ENCODE measurements at regions not wholly inside any gene's neighbourhood (a gene's known extent, or its start where the extent isn't known, plus 50 kb on each side); places are given as distances from the start of the nearest gene placed in this dataset.

GRCh38 chr4:62408454-62408853, 1208.3 kb downstream of the ADGRL3 start:
- H3K36me3 Mint-ChIP-seq, result peaks cover 0 to 6% (median 0%) of the 10 kb centered on the region in 3 donors
- no peak overlapping the region for H3K27ac Mint-ChIP-seq
- H3K4me1 Mint-ChIP-seq, result no peaks in the 10 kb centered on the region
- H3K9me3 Mint-ChIP-seq, result peaks cover 2 to 25% (median 12%) of the 10 kb centered on the region in 9 donors
- ATAC-seq, result no peak
- DNase-seq, result no peak
- POLR2A ChIA-PET, result no interaction called here
- no peak overlapping the region for H3K4me3 Mint-ChIP-seq
- H3K27me3 Mint-ChIP-seq, result no peaks in the 10 kb centered on the region

- no peak overlapping the region for H3K4me3 Mint-ChIP-seq
- peaks cover 2 to 25% (median 12%) of the 10 kb centered on the region in 9 donors for H3K9me3 Mint-ChIP-seq
- H3K27me3 Mint-ChIP-seq, result no peaks in the 10 kb centered on the region
- POLR2A ChIA-PET, result no interaction called here
- H3K27ac Mint-ChIP-seq, result no peak overlapping the region
- DNase-seq (no peak), ATAC-seq (no peak)
- no peaks in the 10 kb centered on the region for H3K4me1 Mint-ChIP-seq
- peaks cover 0 to 6% (median 0%) of the 10 kb centered on the region in 3 donors for H3K36me3 Mint-ChIP-seq
Observed at GRCh38 chr4:62407534-62407933, 1207.4 kb downstream of the ADGRL3 start.

- no peak overlapping the region for H3K4me3 Mint-ChIP-seq
- POLR2A ChIA-PET, result no interaction called here
- no peak overlapping the region for H3K27ac Mint-ChIP-seq
- peaks cover 0 to 6% (median 0%) of the 10 kb centered on the region in 3 donors for H3K36me3 Mint-ChIP-seq
- no peak for ATAC-seq
- DNase-seq, result no peak
- no peaks in the 10 kb centered on the region for H3K27me3 Mint-ChIP-seq
- peaks cover 5 to 31% (median 12%) of the 10 kb centered on the region in 9 donors for H3K9me3 Mint-ChIP-seq
- no peaks in the 10 kb centered on the region for H3K4me1 Mint-ChIP-seq
Observed at GRCh38 chr4:62402088-62402806, 1202.1 kb downstream of the ADGRL3 start.

- no peak for DNase-seq
- H3K4me3 Mint-ChIP-seq, result no peak overlapping the region
- H3K9me3 Mint-ChIP-seq, result peaks cover 0 to 16% (median 11%) of the 10 kb centered on the region in 9 donors
- POLR2A ChIA-PET, result no interaction called here
- H3K4me1 Mint-ChIP-seq, result no peaks in the 10 kb centered on the region
- no peaks in the 10 kb centered on the region for H3K27me3 Mint-ChIP-seq
- no peak for ATAC-seq
- no peaks in the 10 kb centered on the region for H3K36me3 Mint-ChIP-seq
- H3K27ac Mint-ChIP-seq, result no peak overlapping the region
Observed at GRCh38 chr4:62399242-62399641, 1199.1 kb downstream of the ADGRL3 start.

GRCh38 chr4:62398318-62398717, 1198.2 kb downstream of the ADGRL3 start:
- Mint-ChIP-seq H3K27me3 (no peaks in the 10 kb centered on the region), H3K9me3 (peaks cover 0 to 16% (median 12%) of the 10 kb centered on the region in 9 donors), H3K27ac (no peak overlapping the region), H3K4me3 (no peak overlapping the region), H3K36me3 (no peaks in the 10 kb centered on the region), H3K4me1 (no peaks in the 10 kb centered on the region)
- POLR2A ChIA-PET, result no interaction called here
- no peak for DNase-seq
- ATAC-seq, result no peak

- POLR2A ChIA-PET, result no interaction called here
- H3K27me3 Mint-ChIP-seq, result no peaks in the 10 kb centered on the region
- DNase-seq, result no peak
- no peak overlapping the region for H3K27ac Mint-ChIP-seq
- no peak overlapping the region for H3K4me3 Mint-ChIP-seq
- H3K9me3 Mint-ChIP-seq, result peaks cover 4 to 16% (median 9%) of the 10 kb centered on the region in 9 donors
- H3K4me1 Mint-ChIP-seq, result no peaks in the 10 kb centered on the region
- H3K36me3 Mint-ChIP-seq, result no peaks in the 10 kb centered on the region
- ATAC-seq, result no peak
Observed at GRCh38 chr4:62394766-62395165, 1194.6 kb downstream of the ADGRL3 start.

GRCh38 chr4:62387808-62388207, 1187.7 kb downstream of the ADGRL3 start:
- H3K27me3 Mint-ChIP-seq, result no peaks in the 10 kb centered on the region
- H3K27ac Mint-ChIP-seq, result no peak overlapping the region
- peaks cover 0 to 4% (median 0%) of the 10 kb centered on the region in 3 donors for H3K36me3 Mint-ChIP-seq
- peaks cover 0 to 12% (median 5%) of the 10 kb centered on the region in 9 donors for H3K9me3 Mint-ChIP-seq
- DNase-seq (no peak), ATAC-seq (no peak)
- H3K4me1 Mint-ChIP-seq, result no peaks in the 10 kb centered on the region
- POLR2A ChIA-PET, result no interaction called here
- H3K4me3 Mint-ChIP-seq, result no peak overlapping the region

GRCh38 chr4:62377700-62378099, 1177.6 kb downstream of the ADGRL3 start:
- Mint-ChIP-seq H3K4me3 (no peak overlapping the region), H3K27me3 (no peaks in the 10 kb centered on the region), H3K27ac (no peak overlapping the region), H3K9me3 (peaks cover 0 to 32% (median 8%) of the 10 kb centered on the region in 9 donors), H3K4me1 (no peaks in the 10 kb centered on the region), H3K36me3 (no peaks in the 10 kb centered on the region)
- POLR2A ChIA-PET, result no interaction called here
- ATAC-seq (no peak), DNase-seq (no peak)

- Mint-ChIP-seq H3K4me3 (no peak overlapping the region), H3K36me3 (no peaks in the 10 kb centered on the region), H3K27me3 (no peaks in the 10 kb centered on the region), H3K27ac (no peak overlapping the region), H3K9me3 (peaks cover 0 to 32% (median 8%) of the 10 kb centered on the region in 9 donors), H3K4me1 (no peaks in the 10 kb centered on the region)
- DNase-seq (no peak), ATAC-seq (no peak)
- POLR2A ChIA-PET, result no interaction called here
Observed at GRCh38 chr4:62377245-62377644, 1177.1 kb downstream of the ADGRL3 start.

GRCh38 chr4:62366939-62367338, 1166.8 kb downstream of the ADGRL3 start:
- POLR2A ChIA-PET, result no interaction called here
- no peak overlapping the region for H3K4me3 Mint-ChIP-seq
- H3K9me3 Mint-ChIP-seq, result peaks cover 5 to 37% (median 14%) of the 10 kb centered on the region in 9 donors
- no peaks in the 10 kb centered on the region for H3K4me1 Mint-ChIP-seq
- no peaks in the 10 kb centered on the region for H3K36me3 Mint-ChIP-seq
- no peak overlapping the region for H3K27ac Mint-ChIP-seq
- DNase-seq (no peak), ATAC-seq (no peak)
- no peaks in the 10 kb centered on the region for H3K27me3 Mint-ChIP-seq

- Mint-ChIP-seq H3K27ac (no peak overlapping the region), H3K4me1 (no peaks in the 10 kb centered on the region), H3K9me3 (peaks cover 2 to 41% (median 15%) of the 10 kb centered on the region in 9 donors), H3K27me3 (no peaks in the 10 kb centered on the region), H3K36me3 (no peaks in the 10 kb centered on the region), H3K4me3 (no peak overlapping the region)
- POLR2A ChIA-PET, result no interaction called here
- DNase-seq (no peak), ATAC-seq (no peak)
Observed at GRCh38 chr4:62360156-62360545, 1160.0 kb downstream of the ADGRL3 start.

GRCh38 chr4:62359441-62360155, 1159.5 kb downstream of the ADGRL3 start:
- no peaks in the 10 kb centered on the region for H3K27me3 Mint-ChIP-seq
- H3K36me3 Mint-ChIP-seq, result no peaks in the 10 kb centered on the region
- H3K4me1 Mint-ChIP-seq, result no peaks in the 10 kb centered on the region
- no peak for DNase-seq
- peaks cover 0 to 35% (median 11%) of the 10 kb centered on the region in 9 donors for H3K9me3 Mint-ChIP-seq
- POLR2A ChIA-PET, result no interaction called here
- no peak for ATAC-seq
- H3K27ac Mint-ChIP-seq, result no peak overlapping the region
- no peak overlapping the region for H3K4me3 Mint-ChIP-seq

GRCh38 chr4:62344915-62345314, 1144.8 kb downstream of the ADGRL3 start:
- peaks cover 5 to 37% (median 29%) of the 10 kb centered on the region in 9 donors for H3K9me3 Mint-ChIP-seq

More at GRCh38 chr4:62344915-62345314, 1144.8 kb downstream of the ADGRL3 start:
- DNase-seq (no peak), ATAC-seq (no peak)
- no peak overlapping the region for H3K27ac Mint-ChIP-seq
- H3K27me3 Mint-ChIP-seq, result no peaks in the 10 kb centered on the region
- H3K4me1 Mint-ChIP-seq, result no peaks in the 10 kb centered on the region
- H3K4me3 Mint-ChIP-seq, result no peak overlapping the region
- POLR2A ChIA-PET, result no interaction called here
- no peaks in the 10 kb centered on the region for H3K36me3 Mint-ChIP-seq
